K562 (cell line): ENCODE measurements at regions not wholly inside any gene's neighbourhood (a gene's known extent, or its start where the extent isn't known, plus 50 kb on each side); places are given as distances from the start of the nearest gene placed in this dataset.

Source experiments
- ARHGAP35 ChIP-seq: fragments of 450-650 bp; IDR thresholded peaks from 2 replicates; pipeline ENCODE4 v1.6.1; 2018; ENCODE audit not compliant: partially characterized antibody
- ATF1 ChIP-seq, 2 experiments: fragments of 450-650 bp in 1 of 2; IDR thresholded peaks; 2 replicates each; pipeline ENCODE4 v1.6.1; 2016; ENCODE audit warnings: missing compliant biosample characterization in 1 of 2, missing genetic modification characterization in 1 of 2
- CTCF ChIP-seq, 3 experiments: IDR thresholded peaks in 2 of 3; conservative IDR thresholded peaks in 1 of 3; 2 replicates each; pipeline ENCODE4 v1.5.1; 2011 to 2012; ENCODE audit warnings: low read length in 3 of 3, mild to moderate bottlenecking in 3 of 3, control low read depth in 2 of 3, improper control_type of control experiment in 1 of 3, inconsistent platforms in 1 of 3, low read depth in 1 of 3, mixed read lengths in 1 of 3, moderate library complexity in 1 of 3; ENCODE audit not compliant: insufficient read depth in 2 of 3
- L3MBTL2 ChIP-seq: fragments of 450-650 bp; IDR thresholded peaks from 2 replicates; pipeline ENCODE4 v1.6.1; 2016; ENCODE audit warnings: mild to moderate bottlenecking, moderate library complexity
- NR2C2 ChIP-seq, 2 experiments: fragments of 200-800 bp in 1 of 2; sonication (Bioruptor generic) in 1 of 2; sonication (generic) in 1 of 2; formaldehyde crosslinking in 1 of 2; IDR thresholded peaks; 2 replicates each; pipeline versions ENCODE4 v1.6.1 to v1.8.0; 2016 to 2022; ENCODE audit warnings: mild to moderate bottlenecking in 1 of 2, missing compliant biosample characterization in 1 of 2, missing genetic modification characterization in 1 of 2, missing genetic modification reagents in 1 of 2
- PRMT5 ChIP-seq: sonication (generic); formaldehyde crosslinking; IDR thresholded peaks from 2 replicates; pipeline ENCODE4 v1.5.0; 2020; ENCODE audit warnings: missing genetic modification reagents
- SUPT5H ChIP-seq: fragments of 450-650 bp; IDR thresholded peaks from 2 replicates; pipeline ENCODE4 v1.6.1; 2016
- TCF7L2 ChIP-seq: fragments of 150-350 bp; IDR thresholded peaks from 2 replicates; pipeline ENCODE4 v1.6.1; 2016; ENCODE audit warnings: low read depth, mild to moderate bottlenecking, low read length, moderate library complexity
- TF ChIP-seq, protein P1 (sequence below): fragments of 250-450 bp; sonication (Bioruptor Pico); IDR thresholded peaks from 2 replicates; pipeline ENCODE4 v1.5.0; 2022; ENCODE audit warnings: mild to moderate bottlenecking

DNA sequence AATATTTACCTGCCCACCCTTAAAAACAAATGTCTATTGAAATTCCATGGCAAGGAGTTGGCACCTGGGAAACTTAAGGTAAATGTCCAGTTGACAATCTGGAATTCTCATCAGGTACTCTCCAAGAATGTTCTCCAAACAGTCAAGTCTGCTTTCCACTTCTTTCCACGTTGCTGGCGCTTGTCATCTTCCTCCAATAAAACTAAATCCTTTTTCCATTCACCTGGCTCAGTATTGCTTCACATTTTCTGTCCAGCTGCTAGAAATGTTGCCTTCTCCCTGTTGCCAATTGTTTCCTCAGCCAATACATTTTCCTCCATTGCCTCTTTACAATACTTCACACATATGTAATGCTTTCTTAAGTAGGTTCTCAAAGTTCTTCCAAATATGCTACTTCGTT, 1288.1 kb upstream of the MAP3K7 start:
- TF ChIP-seq SUPT5H (no peak), TCF7L2 (no peak), NR2C2 (CRISPR knock-in tag; IDR thresholded peaks at IDR 0.05) (no peak), NR2C2 (tag; IDR thresholded peaks at IDR 0.05) (no peak), L3MBTL2 (no peak), ARHGAP35 (no peak), CTCF (IDR thresholded peaks at IDR 0.05 in 2 of 3, conservative IDR thresholded peaks at IDR 0.05 in 1 of 3; ENCODE audit: insufficient read depth in 2 of 3, low read depth in 1 of 3, low read length in 3 of 3) (no peak), PRMT5 (CRISPR knock-in tag) (no peak), ATF1 (CRISPR knock-in tag; IDR thresholded peaks at IDR 0.05) (no peak), ATF1 (tag; IDR thresholded peaks at IDR 0.05) (no peak)
- TF ChIP-seq, protein P1, sequence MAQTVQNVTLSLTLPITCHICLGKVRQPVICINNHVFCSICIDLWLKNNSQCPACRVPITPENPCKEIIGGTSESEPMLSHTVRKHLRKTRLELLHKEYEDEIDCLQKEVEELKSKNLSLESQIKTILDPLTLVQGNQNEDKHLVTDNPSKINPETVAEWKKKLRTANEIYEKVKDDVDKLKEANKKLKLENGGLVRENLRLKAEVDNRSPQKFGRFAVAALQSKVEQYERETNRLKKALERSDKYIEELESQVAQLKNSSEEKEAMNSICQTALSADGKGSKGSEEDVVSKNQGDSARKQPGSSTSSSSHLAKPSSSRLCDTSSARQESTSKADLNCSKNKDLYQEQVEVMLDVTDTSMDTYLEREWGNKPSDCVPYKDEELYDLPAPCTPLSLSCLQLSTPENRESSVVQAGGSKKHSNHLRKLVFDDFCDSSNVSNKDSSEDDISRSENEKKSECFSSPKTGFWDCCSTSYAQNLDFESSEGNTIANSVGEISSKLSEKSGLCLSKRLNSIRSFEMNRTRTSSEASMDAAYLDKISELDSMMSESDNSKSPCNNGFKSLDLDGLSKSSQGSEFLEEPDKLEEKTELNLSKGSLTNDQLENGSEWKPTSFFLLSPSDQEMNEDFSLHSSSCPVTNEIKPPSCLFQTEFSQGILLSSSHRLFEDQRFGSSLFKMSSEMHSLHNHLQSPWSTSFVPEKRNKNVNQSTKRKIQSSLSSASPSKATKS (CRISPR knock-in tag): no peak
